HuH-7 (cell line): ENCODE measurements at regions not wholly inside any gene's neighbourhood (a gene's known extent, or its start where the extent isn't known, plus 50 kb on each side); places are given as distances from the start of the nearest gene placed in this dataset.

Experiments
- DNase-seq: peaks from one replicate; pipeline ENCODE4 v3.0.0; 2011; ENCODE audit warnings: low spot score

DNA sequence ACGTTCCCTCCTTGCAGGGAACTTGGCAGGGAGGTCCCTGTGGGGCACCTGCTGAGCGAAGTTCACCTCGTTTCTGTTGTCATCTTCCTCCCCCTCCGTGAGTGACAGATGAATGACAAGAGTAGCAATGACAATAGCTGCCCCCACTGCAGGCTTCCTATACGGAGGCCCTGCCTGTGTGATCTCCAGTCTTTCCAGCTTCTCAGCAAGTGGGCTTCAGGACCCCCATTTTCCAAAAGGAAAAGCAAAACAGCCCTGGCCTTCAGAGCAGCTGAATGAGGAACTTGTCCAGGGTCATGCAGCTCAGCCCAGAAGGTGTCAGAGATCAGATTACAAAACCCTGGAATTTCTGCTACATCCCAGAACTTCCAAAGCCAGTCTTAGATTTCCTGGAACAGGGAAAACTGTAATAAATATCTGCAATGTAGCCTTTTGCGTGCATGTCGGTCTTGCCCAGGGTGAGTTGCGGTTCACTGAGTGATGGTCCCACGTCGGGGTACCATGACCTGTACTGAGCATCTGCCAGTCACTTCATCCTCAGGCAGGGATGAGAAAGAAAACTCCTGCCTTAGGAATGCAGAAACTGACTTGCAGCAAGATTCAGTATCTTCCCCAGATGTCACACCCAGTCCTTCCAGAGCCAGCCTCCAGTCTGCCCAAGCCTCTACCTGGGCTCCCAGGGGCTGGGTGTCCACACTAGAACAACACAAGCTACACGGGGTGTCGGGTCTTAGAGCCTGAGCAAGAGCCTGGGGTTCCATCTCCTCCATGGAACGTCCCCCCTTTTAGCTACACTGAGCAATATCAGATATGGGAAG is 1457.0 kb downstream of the BRD1 start:
- no peak for DNase-seq

DNA sequence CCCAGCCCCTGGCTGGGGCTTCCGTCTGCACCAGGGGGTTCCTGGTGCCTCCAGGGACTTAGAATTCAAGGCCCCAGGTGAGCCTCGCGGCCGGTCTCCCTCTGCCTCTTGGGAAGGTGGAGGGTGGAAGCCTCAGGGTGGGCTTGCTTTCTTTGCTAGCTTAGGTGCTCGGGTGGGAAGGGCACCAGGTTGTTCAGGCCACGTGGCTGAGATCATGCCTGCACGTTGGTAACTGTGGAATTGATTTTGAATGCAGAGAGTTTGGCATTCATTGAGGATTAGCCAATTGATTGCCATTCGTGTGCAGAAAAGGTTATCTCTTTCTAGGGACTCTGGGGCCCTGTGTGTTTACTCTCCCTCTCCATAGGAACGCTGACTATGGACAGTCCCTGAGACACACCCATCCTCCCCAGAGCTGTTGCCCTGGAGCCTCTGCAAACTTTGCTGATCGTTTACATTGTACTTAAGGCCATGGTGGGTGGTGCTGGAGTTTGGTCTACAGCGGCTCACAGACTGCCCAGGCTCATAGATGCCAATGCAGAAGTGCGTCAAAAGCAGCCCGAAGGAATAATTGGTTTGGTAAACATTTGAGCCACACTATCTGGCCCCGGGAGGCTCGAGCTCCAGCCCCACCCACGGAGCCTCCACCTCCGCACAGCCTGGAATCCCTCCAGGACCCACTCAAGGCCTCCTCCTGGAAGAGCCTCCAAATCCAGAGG is 1457.7 kb downstream of the BRD1 start:
- DNase-seq = peak; percentile 84

DNA sequence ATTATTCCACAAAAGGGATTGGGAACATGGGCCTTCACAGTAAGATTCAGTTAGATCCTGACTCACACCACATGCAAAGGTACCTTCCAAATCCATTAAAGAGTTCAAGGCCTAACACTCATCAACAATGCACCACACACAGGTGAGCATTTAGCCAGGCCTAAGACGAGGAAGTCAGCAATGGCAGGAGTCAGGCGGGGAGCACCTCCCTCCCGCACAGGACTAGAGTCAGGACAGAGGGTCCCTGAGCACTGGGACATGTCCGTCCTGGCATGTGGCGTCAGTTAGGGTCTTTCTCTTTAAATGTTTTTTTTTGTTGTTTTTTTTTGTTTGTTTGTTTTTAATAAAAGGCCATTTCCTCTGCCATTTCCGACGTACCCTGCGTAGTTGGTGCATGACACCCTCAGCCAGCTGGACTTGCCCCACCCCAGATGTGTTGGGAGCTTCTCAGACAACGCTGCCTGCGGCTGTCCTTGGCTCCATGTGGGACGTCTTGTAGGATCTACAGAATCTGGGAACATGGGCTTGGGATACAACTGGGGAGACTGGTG is 1458.6 kb downstream of the BRD1 start:
- DNase-seq = no peak

DNA sequence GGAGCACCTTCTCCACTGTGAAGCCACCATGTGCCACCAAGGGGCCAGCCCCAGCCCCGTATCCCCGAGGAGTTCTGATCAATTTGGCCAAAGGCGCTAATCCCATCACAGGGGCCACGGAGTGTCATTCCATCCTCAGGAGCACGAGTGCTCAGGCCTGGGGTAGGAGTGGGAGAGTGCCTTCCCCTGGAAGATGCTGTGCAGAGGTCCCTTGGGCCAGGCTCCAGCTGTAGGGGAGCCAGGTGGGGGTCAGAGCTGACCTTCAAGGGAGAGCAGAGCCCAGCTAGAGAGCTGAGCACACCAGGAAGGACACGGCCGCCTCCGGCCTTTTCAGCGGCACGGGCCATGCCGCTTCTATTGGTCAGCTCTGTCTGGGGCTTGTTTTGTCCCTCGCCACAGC is 1459.9 kb downstream of the BRD1 start:
- DNase-seq = no peak

DNA sequence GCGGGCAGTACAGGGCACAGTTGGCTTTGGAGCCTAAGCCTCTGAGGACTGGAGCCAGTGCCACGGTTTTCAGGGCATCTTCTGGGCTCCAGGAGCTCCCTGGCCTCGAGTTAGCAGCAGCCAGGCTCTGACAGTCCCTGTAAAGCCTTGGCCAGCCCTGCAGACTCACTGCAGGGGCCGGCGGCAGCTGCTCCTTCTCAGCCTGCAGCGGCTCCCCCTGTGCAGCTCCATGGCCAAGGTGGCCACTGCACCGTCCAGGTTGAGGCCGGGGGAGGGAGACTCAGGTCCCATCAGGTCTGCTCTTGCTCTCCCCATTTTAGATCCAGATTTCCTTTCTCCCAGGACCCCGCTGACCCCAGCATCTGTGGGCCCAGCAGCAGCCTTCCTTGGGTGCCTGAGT is 1461.1 kb downstream of the BRD1 start:
- no peak for DNase-seq

DNA sequence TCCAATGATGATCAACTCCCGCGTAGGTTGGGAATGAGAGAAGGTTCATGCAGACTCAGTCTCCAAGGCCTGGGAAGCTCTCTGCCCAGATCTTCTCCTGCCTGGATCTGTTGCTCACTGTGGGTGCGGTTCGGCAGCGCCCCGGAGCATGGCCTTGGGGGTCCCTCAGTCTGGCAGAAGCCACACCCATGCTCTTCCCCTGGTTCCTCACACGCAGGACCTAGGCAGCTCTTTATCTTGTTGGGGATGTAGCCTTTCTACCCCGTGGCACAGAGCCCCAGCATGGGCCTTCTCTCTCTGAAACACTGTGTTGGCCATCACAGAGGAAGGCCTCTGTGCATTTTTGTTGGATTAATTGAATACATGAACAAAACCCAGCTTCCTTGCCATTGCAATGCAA is 1461.6 kb downstream of the BRD1 start:
- no peak for DNase-seq

DNA sequence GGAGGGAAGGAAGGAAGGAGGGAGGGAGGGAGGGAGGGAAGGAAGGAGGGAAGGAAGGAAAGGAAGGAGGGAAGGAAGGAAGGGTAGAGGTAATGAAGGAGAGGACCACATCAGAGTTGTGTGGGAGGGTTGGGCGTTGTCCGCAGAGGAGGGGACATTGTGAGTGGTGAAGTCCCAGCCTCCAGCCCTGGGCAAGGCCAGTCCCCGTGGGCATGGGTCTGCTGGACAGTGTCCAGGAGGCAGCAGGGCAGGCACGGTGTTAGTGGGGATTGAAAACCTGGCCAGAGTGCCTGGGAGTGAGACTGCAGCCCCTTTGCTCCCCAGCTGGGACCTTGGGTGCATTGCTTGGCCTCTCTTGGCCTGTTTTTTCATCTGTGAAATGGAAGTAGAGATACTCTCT is 1462.3 kb downstream of the BRD1 start:
- DNase-seq = no peak

DNA sequence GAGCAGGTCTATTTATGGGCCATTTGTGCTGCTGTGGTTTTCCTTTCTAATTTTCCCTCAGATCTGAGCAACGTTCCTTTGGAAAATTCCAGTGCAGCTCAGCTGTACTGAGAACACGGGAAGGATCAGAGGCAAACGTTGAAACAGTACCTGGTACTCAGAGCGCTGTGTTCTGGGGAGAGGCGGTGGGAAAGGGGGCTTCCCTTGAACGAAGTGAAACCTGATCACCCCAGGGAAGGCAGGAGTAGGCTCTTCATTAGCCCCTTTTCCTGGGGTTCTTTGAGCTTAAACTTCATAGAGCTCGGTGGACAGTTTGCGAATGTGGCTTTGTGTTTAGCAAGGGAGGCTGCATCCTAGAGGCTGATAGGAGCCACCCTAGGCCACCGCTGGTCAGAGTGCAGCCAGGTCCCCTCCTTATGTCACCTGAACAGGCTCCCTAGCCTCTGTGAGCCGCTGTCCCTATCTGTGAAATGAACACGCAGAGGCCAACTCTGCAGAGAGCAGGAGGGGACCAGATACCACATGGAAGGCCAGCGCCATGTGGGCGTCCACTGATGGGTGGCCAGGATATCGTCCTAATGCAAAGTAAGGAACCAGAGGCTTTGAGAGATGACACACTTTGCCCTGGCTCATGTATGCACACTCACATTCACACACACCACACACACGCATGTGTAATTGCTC is 1464.8 kb downstream of the BRD1 start:
- no peak for DNase-seq

DNA sequence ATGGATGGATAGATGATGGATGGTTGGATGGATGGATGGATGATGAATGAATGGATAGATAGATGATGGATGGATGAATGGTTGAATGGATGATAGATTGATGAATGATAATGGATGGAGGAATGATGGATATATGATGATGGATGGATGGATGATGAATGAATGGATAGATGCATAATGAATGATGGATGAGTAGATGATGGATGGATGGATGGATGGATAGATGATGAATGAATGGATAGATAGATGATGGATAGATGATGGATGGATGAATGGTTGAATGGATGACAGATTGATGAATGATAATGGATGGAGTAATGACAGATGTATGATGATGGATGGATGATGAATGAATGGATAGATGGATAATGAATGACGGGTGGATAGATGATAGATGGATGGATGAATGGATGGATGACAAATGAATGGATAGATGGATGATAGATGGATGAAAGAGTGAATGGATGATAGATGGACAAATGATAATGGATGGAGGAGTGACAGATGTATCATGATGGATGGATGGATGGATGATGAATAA is 1466.5 kb downstream of the BRD1 start:
- no peak for DNase-seq

DNA sequence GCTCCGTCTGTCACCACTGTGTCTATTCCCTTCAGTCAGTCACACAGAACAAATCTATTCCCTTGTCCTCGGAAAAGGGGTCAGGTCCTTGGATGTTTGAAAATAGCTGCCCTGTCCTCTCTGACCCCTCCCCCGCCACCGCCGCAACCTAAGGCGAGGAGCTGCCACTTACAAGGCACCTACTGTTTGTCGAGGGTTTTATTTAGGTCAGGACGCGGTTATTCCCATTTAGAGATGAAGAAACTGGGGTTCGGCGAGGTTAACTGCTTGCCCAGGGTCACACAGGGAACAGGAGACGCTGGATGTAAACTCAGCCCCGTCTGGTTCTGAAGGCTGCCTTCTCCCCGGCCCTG is 1468.1 kb downstream of the BRD1 start:
- no peak for DNase-seq

DNA sequence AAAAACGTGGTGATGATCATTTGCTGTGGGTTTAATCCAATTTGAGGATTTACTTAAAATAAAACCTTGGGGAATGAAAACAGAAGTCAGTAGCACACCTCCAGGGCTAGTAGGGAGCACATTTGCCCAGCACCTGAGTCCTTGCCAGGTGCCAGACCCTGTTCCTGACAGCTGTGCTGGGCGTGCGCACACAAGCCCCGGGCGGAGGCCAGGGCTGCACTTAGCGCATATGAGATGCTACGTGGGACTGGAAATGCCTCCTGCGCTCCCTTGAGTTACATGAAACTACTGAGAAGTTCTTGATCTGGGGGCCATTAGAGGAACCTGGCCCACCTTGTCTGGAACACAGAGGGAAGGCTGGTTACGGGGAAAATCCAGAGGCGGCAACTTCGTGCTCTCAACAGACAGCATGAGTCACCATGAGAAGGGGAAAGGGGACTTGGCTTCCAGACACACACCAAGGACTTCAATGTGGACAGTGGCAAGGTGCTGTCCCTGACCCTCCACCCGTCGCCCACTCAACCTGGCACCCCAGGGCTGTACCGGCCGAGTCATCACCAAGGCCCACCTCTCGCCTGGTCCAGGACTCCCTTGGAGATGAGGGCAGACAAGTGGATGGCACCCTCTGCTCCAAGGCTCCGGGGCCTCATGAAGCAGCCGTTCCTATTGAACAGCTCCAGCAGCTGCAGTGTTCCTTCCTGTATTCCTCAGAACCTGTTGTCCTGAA is 1468.6 kb downstream of the BRD1 start:
- DNase-seq = no peak

DNA sequence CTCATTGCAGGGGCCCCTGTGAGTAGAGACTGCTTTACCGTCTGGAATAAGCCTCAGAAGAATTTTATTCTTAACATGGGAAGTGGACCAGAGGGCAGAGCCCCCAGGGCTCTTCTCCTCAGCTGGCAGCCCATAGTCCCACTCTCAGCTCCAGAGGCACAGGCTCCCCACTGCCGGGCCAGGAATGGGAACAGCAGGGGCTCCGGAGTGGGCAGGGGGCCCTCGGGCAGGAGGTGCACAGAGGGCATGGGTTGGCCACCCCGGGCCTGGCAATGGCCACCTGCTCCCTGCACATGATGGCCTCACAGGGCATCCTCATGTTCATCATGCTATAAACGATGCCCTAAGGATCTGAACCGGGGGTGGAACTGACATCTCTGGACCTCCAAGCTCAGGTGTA is 1469.7 kb downstream of the BRD1 start:
- DNase-seq = no peak

DNA sequence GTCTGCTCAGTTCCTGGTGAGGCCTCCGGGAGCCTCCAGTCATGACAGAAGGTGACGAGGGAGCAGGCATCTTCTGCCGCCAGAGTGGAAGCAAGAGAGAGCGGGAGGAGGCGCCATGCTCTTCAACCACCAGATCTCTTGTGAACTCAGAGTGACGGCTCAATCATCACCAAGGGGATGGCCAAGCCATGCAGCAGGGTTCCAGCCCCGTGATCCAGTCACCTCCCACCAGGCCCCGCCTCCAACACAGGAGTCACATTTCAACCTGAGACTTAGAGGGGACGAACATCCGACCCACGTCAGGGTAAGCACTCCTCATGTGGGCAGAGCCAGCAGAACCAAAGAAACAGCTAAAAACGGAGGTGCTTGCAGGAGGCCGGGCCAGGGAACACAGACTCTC is 1470.5 kb downstream of the BRD1 start:
- no peak for DNase-seq

DNA sequence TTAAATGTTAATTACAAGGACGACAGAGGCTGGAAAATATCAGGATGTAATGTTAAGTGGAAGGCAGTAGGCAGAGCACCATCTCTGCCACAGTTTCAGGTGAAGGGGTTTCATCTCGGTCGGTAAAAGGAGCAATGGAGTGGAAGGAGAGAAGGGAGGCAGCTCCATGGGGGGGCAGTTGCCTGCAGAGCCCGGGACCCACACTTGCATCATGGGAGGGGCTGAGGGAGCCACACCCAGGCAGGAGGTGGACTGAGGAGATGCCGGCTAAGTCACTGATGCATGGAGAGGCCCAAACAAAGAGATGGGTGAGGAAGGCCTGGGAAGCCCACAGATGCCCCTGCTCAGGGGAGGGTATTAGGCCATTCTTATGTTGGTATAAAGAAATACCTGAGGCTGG is 1470.9 kb downstream of the BRD1 start:
- DNase-seq = no peak

DNA sequence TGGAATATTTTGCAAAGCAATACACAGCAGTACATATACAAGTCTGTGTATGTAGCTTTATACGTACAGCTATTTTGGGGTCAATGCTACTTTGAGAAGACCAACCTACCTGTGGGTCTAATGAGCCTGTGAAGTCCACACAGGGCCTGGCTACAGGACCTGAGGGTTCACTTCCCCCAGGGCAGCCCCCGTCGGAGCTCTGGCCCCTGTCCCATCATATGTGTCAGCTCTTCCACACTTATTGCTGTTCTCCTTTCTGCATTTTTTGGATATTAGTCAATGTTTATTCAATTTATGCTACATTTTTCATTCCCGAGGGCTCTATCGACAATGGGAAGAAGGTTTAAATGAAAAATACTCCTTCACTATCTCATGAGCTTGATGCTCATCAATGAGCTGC is 1473.6 kb downstream of the BRD1 start:
- DNase-seq = no peak

DNA sequence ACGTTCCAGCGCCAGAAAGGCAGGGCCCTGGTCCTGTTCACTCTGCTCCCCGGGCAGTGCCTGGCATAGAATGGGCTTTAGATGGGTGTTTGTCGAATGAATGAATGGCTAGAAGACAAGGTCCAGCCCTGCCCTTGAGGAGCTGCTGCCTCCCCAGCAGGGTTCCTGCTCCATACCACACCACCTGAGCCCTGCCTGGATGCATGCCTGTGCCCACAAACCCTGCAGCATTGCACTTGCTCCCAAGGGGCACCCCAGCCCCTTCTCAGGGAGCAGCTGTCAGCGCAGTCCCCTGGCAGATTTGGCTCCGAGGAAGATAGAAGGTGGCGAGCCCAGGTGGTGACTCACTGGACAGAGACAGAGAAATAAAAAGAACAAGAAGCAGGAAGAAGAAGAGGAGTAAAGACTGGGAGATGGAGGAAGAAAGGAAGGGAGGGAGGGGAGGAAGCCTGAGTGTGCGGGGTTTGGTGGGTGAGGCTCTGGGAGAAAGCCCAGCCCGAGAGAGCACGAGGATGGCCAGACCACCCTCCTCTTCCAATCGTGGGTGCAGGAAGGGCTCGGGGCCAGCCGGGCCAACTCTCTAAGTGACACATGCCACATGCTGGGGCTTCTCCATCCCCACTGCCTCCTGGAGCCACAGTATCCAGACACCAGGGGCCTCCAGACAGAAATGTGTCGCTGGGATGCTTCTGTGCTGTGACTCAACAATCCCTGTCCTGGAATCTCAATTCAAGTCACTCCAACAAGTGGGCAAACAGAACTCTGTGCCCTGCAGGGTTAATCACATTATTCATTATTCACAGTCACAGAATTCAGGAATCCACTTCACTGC is 1474.3 kb downstream of the BRD1 start:
- DNase-seq = no peak

DNA sequence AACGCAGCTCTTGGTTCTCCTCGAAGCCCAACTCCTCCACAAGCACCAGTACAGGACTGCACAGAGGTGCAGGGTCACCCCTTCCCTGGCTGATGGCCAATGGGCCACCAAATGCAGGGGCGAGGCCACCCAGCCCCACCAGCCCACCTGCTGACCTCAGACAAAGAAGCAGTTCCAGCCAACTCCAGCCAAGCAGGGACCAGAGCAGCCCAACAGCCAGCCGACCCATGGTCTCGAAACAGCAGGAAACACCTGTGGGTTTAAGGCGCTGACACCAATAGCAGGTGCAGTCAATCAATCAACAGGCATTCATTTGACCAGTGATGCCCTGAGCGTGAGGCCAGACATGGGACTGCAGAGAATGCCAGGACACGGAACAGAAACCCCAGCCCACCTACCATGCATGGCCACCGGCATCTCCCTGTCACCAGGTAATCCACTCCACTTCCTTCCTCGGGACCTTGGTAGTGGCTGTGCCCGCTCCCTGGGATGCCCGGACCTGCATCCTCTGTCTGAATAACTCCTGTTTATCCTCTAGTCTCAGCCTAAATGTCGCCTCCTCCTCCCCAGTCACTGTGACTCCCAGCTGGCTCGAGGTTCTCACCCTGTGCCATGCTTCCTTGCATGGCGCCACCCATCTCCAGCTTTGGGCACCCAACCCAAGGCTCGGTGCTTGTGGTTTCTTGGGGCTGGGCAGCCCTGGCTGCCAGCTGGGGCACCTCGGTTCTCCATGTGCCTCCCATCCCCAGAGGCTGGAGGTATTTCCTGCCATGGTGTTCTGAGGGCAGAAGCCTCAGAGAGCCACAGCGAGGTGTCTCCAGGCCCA is 1475.4 kb downstream of the BRD1 start:
- no peak for DNase-seq

DNA sequence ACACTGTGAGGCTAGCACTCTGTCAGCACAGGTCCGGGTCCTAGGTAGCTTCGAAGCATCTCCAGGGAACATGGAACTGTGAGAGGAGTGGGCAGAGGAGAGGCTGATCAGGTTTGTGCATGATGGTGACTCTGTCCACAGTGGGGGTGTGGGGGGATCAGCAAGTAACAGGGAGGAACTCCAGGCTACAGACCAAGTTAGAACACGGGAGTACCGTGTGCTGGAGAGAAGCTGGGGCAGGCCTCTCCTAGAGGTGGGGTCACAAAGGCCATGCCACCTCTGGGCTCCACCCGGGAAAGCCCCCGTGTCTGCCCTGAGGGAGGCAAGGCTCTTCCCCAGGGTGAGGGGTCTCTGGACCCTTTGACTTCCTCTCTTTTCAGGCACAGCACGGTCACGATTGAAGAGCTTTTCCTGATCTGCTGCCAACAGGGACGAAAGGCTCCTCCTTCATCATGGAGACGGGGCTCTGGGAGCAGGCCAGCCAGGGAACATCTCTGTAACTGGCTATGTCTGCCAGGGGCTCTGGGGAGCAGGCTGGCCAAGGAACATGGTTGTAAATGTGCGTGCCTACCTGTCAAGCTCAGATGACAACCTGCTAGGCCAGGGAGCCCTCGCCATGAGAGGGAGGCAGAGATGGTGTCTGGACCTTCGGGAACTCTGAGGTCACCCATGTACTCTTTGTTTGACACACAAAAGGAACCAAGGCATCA is 1476.1 kb downstream of the BRD1 start:
- DNase-seq = no peak

DNA sequence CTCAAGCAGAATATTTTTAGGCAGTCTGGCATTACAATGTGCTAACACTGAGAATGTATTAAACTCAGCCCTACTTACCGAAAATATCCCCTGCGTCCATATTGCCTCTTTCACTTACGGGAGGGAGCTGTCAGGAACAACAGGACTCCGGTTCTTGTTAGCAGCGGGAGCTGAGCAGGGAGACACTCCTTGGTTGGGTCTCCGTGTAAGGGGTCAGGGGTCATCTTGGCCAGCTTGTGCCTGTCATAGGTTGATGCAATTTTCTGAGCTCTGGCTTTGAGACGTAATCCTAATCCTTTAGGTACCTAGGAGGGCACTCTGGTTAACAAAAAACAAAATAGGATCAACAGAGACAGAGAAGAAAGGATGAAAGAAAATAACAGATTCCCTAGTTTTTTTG is 1477.2 kb downstream of the BRD1 start:
- DNase-seq = no peak

DNA sequence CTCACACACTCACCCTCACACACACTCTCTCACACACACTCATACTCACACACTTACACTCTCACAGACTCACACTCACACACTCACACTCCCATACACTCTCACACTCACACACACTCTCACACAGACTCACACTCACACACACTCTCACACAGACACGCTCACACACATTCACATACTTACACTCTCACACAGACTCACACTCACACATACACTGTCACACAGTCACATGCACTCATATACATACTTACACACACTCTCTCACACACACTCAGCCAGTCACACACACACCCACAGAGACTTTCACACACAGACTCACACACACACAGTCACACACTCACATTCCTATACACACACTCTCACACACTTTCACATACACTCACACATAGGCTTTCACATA is 1478.8 kb downstream of the BRD1 start:
- no peak for DNase-seq
